ENCODE measurements at regions not wholly inside any gene's neighbourhood (a gene's known extent, or its start where the extent isn't known, plus 50 kb on each side); places are given as distances from the start of the nearest gene placed in this dataset.

- H3K4me3 ChIP-seq = no peak overlapping the region
- no peak for DNase-seq (ENCODE audit: low spot score in 2 of 2)
- H3K9me3 ChIP-seq = no peaks in the 10 kb centered on the region
- H3K27me3 ChIP-seq (ENCODE audit: low read depth) = no peaks in the 10 kb centered on the region
- no peaks in the 10 kb centered on the region for H3K36me3 ChIP-seq (replicated peaks)
- in situ Hi-C loops (cut with MboI; ENCODE audit: low sequenced_read_pairs) = no loop called here
- no peaks in the 10 kb centered on the region; the same call in 1 of the 2 replicates for H3K4me1 ChIP-seq
Measured at GRCh38 chr12:18794000-18794399, 56.1 kb downstream of the CAPZA3 start.

GRCh38 chr12:18797604-18798003, 59.7 kb downstream of the CAPZA3 start:
- H3K27me3 ChIP-seq (ENCODE audit: low read depth) = no peaks in the 10 kb centered on the region
- H3K9me3 ChIP-seq = no peaks in the 10 kb centered on the region
- in situ Hi-C loops (cut with MboI; ENCODE audit: low sequenced_read_pairs) = no loop called here
- H3K36me3 ChIP-seq (replicated peaks) = no peaks in the 10 kb centered on the region
- H3K4me3 ChIP-seq = no peak overlapping the region
- peaks cover 7% of the 10 kb centered on the region for H3K4me1 ChIP-seq
- no peak for DNase-seq (ENCODE audit: low spot score in 2 of 2)

GRCh38 chr12:18798535-18799361, 60.8 kb downstream of the CAPZA3 start:
- H3K36me3 ChIP-seq (replicated peaks) = no peaks in the 10 kb centered on the region
- H3K4me1 ChIP-seq = peaks cover 7% of the 10 kb centered on the region
- H3K27me3 ChIP-seq (ENCODE audit: low read depth) = no peaks in the 10 kb centered on the region
- no peak overlapping the region for H3K4me3 ChIP-seq
- no peaks in the 10 kb centered on the region for H3K9me3 ChIP-seq
- DNase-seq (ENCODE audit: low spot score in 2 of 2) = no peak
- in situ Hi-C loops (cut with MboI; ENCODE audit: low sequenced_read_pairs) = no loop called here

- Histone ChIP-seq H3K9me3 (no peaks in the 10 kb centered on the region), H3K4me1 (peaks cover 7% of the 10 kb centered on the region), H3K27me3 (ENCODE audit: low read depth) (no peaks in the 10 kb centered on the region), H3K4me3 (no peak overlapping the region), H3K36me3 (replicated peaks) (no peaks in the 10 kb centered on the region)
- in situ Hi-C loops (cut with MboI; ENCODE audit: low sequenced_read_pairs) = no loop called here
- DNase-seq (ENCODE audit: low spot score in 2 of 2) = no peak
Measured at GRCh38 chr12:18799561-18799960, 61.6 kb downstream of the CAPZA3 start.

GRCh38 chr12:18805516-18806248, 67.8 kb downstream of the CAPZA3 start:
- in situ Hi-C loops (cut with MboI; ENCODE audit: low sequenced_read_pairs) = no loop called here
- no peaks in the 10 kb centered on the region for H3K36me3 ChIP-seq (replicated peaks)
- H3K9me3 ChIP-seq = no peaks in the 10 kb centered on the region
- no peaks in the 10 kb centered on the region for H3K27me3 ChIP-seq (ENCODE audit: low read depth)
- H3K4me1 ChIP-seq = no peaks in the 10 kb centered on the region
- DNase-seq (ENCODE audit: low spot score in 2 of 2) = no peak
- H3K4me3 ChIP-seq = no peak overlapping the region

GRCh38 chr12:18807714-18808113, 69.8 kb downstream of the CAPZA3 start:
- Histone ChIP-seq H3K36me3 (replicated peaks) (no peaks in the 10 kb centered on the region), H3K4me3 (no peak overlapping the region), H3K27me3 (ENCODE audit: low read depth) (no peaks in the 10 kb centered on the region), H3K9me3 (no peaks in the 10 kb centered on the region), H3K4me1 (no peaks in the 10 kb centered on the region)
- in situ Hi-C loops (cut with MboI; ENCODE audit: low sequenced_read_pairs) = no loop called here
- DNase-seq (ENCODE audit: low spot score in 2 of 2) = no peak

GRCh38 chr12:18808221-18808620, 70.3 kb downstream of the CAPZA3 start:
- in situ Hi-C loops (cut with MboI; ENCODE audit: low sequenced_read_pairs) = no loop called here
- H3K4me1 ChIP-seq = no peaks in the 10 kb centered on the region
- H3K36me3 ChIP-seq (replicated peaks) = no peaks in the 10 kb centered on the region
- H3K4me3 ChIP-seq = no peak overlapping the region
- H3K27me3 ChIP-seq (ENCODE audit: low read depth) = no peaks in the 10 kb centered on the region
- no peaks in the 10 kb centered on the region for H3K9me3 ChIP-seq
- DNase-seq (ENCODE audit: low spot score in 2 of 2) = no peak

- no peaks in the 10 kb centered on the region for H3K4me1 ChIP-seq
- no peaks in the 10 kb centered on the region for H3K36me3 ChIP-seq (replicated peaks)
- no peaks in the 10 kb centered on the region for H3K9me3 ChIP-seq
- H3K27me3 ChIP-seq (ENCODE audit: low read depth) = no peaks in the 10 kb centered on the region
- in situ Hi-C loops (cut with MboI; ENCODE audit: low sequenced_read_pairs) = no loop called here
- no peak overlapping the region for H3K4me3 ChIP-seq
- DNase-seq (ENCODE audit: low spot score in 2 of 2) = no peak
Measured at GRCh38 chr12:18810537-18811253, 72.8 kb downstream of the CAPZA3 start.

GRCh38 chr12:18811273-18811672, 73.4 kb downstream of the CAPZA3 start:
- Histone ChIP-seq H3K4me1 (no peaks in the 10 kb centered on the region), H3K36me3 (replicated peaks) (no peaks in the 10 kb centered on the region), H3K9me3 (no peaks in the 10 kb centered on the region), H3K4me3 (no peak overlapping the region), H3K27me3 (ENCODE audit: low read depth) (no peaks in the 10 kb centered on the region)
- DNase-seq (ENCODE audit: low spot score in 2 of 2) = no peak
- in situ Hi-C loops (cut with MboI; ENCODE audit: low sequenced_read_pairs) = no loop called here

- H3K36me3 ChIP-seq (replicated peaks) = no peaks in the 10 kb centered on the region
- no peaks in the 10 kb centered on the region for H3K4me1 ChIP-seq
- no peaks in the 10 kb centered on the region for H3K27me3 ChIP-seq (ENCODE audit: low read depth)
- no peaks in the 10 kb centered on the region for H3K9me3 ChIP-seq
- no peak for DNase-seq (ENCODE audit: low spot score in 2 of 2)
- in situ Hi-C loops (cut with MboI; ENCODE audit: low sequenced_read_pairs) = no loop called here
- no peak overlapping the region for H3K4me3 ChIP-seq
Measured at GRCh38 chr12:18813753-18814152, 75.8 kb downstream of the CAPZA3 start.

- no peak for DNase-seq (ENCODE audit: low spot score in 2 of 2)
- H3K9me3 ChIP-seq = no peaks in the 10 kb centered on the region
- no peaks in the 10 kb centered on the region for H3K4me1 ChIP-seq
- no peak overlapping the region for H3K4me3 ChIP-seq
- in situ Hi-C loops (cut with MboI; ENCODE audit: low sequenced_read_pairs) = no loop called here
- no peaks in the 10 kb centered on the region for H3K36me3 ChIP-seq (replicated peaks)
- no peaks in the 10 kb centered on the region for H3K27me3 ChIP-seq (ENCODE audit: low read depth)
Measured at GRCh38 chr12:18818579-18819268, 80.8 kb downstream of the CAPZA3 start.

GRCh38 chr12:18819484-18819883, 81.6 kb downstream of the CAPZA3 start:
- no peaks in the 10 kb centered on the region for H3K27me3 ChIP-seq (ENCODE audit: low read depth)
- DNase-seq (ENCODE audit: low spot score in 2 of 2) = no peak
- in situ Hi-C loops (cut with MboI; ENCODE audit: low sequenced_read_pairs) = no loop called here
- no peaks in the 10 kb centered on the region for H3K9me3 ChIP-seq
- H3K4me1 ChIP-seq = no peaks in the 10 kb centered on the region
- H3K36me3 ChIP-seq (replicated peaks) = no peaks in the 10 kb centered on the region
- no peak overlapping the region for H3K4me3 ChIP-seq

GRCh38 chr12:18823461-18823860, 85.5 kb downstream of the CAPZA3 start:
- Histone ChIP-seq H3K36me3 (replicated peaks) (no peaks in the 10 kb centered on the region), H3K4me1 (no peaks in the 10 kb centered on the region), H3K27me3 (ENCODE audit: low read depth) (no peaks in the 10 kb centered on the region), H3K9me3 (no peaks in the 10 kb centered on the region), H3K4me3 (no peak overlapping the region)
- no peak for DNase-seq (ENCODE audit: low spot score in 2 of 2)
- in situ Hi-C loops (cut with MboI; ENCODE audit: low sequenced_read_pairs) = no loop called here
